Neural progenitor cell (in vitro differentiated cells): ENCODE measurements at regions not wholly inside any gene's neighbourhood (a gene's known extent, or its start where the extent isn't known, plus 50 kb on each side); places are given as distances from the start of the nearest gene placed in this dataset.

ENCODE experiments used
- EZH2 ChIP-seq: fragments of 200-600 bp; sonication (generic); IDR thresholded peaks from 2 replicates; pipeline ENCODE4 v1.6.1; 2017; ENCODE audit warnings: antibody characterized with exemption, mild to moderate bottlenecking, moderate library complexity
- EZH2phosphoT487 ChIP-seq: fragments of 200-600 bp; sonication (generic); IDR thresholded peaks from 2 replicates; pipeline ENCODE4 v1.6.1; 2017; ENCODE audit warnings: antibody characterized with exemption
- TF ChIP-seq, protein P1 (sequence below): fragments of 200-600 bp; sonication (generic); IDR thresholded peaks from 2 replicates; pipeline ENCODE4 v1.5.1; 2017; ENCODE audit warnings: antibody characterized with exemption, mild to moderate bottlenecking

DNA sequence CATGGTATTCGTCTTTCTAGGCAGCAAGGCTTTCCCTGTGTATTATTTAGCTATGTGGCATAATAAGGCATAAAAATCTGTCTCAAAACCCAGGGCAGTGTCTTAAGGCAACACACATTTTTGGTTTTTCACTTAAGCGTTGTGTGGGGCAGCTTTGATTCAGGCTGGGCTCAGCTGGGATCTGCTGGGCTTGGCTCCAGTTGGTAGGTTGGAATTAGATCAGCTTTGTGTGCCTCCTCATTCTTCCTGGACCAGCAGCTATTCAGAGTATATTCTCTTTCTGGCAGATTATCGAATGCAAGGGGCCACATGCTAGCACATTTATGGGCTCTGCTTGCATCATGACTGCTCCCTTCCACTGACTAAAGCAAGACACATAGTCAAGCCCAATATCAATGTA, 487.9 kb downstream of the RFPL4B start:
- TF ChIP-seq, protein P1, sequence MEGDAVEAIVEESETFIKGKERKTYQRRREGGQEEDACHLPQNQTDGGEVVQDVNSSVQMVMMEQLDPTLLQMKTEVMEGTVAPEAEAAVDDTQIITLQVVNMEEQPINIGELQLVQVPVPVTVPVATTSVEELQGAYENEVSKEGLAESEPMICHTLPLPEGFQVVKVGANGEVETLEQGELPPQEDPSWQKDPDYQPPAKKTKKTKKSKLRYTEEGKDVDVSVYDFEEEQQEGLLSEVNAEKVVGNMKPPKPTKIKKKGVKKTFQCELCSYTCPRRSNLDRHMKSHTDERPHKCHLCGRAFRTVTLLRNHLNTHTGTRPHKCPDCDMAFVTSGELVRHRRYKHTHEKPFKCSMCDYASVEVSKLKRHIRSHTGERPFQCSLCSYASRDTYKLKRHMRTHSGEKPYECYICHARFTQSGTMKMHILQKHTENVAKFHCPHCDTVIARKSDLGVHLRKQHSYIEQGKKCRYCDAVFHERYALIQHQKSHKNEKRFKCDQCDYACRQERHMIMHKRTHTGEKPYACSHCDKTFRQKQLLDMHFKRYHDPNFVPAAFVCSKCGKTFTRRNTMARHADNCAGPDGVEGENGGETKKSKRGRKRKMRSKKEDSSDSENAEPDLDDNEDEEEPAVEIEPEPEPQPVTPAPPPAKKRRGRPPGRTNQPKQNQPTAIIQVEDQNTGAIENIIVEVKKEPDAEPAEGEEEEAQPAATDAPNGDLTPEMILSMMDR: no peak
- no peak for TF ChIP-seq EZH2
- TF ChIP-seq EZH2phosphoT487: no peak
